WTC11 (cell line): ENCODE measurements at regions not wholly inside any gene's neighbourhood (a gene's known extent, or its start where the extent isn't known, plus 50 kb on each side); places are given as distances from the start of the nearest gene placed in this dataset.

ENCODE experiments used
- ATAC-seq: fragments of 200-7000 bp; cut with Tn5 transposase; 2 replicates; pipeline ENCODE4 v1.10.0; 2021; ENCODE audit warnings: mild to moderate bottlenecking, moderate library complexity
- CTCF ChIA-PET: fragments of 300-600 bp; sonication (Branson Sonifier 250); formaldehyde crosslinking; loops from one replicate; lab custom pipeline; 2021; ENCODE audit warnings: antibody characterized with exemption; lab: Charles Lee
- POLR2A ChIA-PET: fragments of 350-600 bp; sonication (Branson Sonifier 250); formaldehyde crosslinking; loops from one replicate; lab custom pipeline; 2021; ENCODE audit warnings: antibody characterized with exemption; lab: Charles Lee
- DNase-seq: peaks from one replicate; pipeline ENCODE4 v3.0.0; 2021; ENCODE audit warnings: low spot score
- H3K27ac Mint-ChIP-seq: 2 replicates; pipeline ENCODE4 v1.8.0; 2021; ENCODE audit warnings: mixed read lengths
- H3K27me3 Mint-ChIP-seq: 2 replicates; pipeline ENCODE4 v1.8.0; 2021; ENCODE audit warnings: low read depth, mild to moderate bottlenecking, moderate library complexity, mixed read lengths
- H3K36me3 Mint-ChIP-seq: 2 replicates; pipeline ENCODE4 v1.8.0; 2021; ENCODE audit warnings: mixed read lengths
- H3K4me1 Mint-ChIP-seq: 2 replicates; pipeline ENCODE4 v1.8.0; 2022; ENCODE audit warnings: mixed read lengths
- H3K4me3 Mint-ChIP-seq: 2 replicates; pipeline ENCODE4 v1.8.0; 2021; ENCODE audit warnings: mild to moderate bottlenecking, moderate library complexity, mixed read lengths
- H3K9me3 Mint-ChIP-seq: 2 replicates; pipeline ENCODE4 v1.8.0; 2021; ENCODE audit warnings: mixed read lengths
- ELF4 ChIP-seq: sonication (generic); formaldehyde crosslinking; IDR thresholded peaks from 2 replicates; pipeline ENCODE4 v1.8.1; 2022; ENCODE audit warnings: low read depth, mild to moderate bottlenecking, moderate library complexity, missing genetic modification reagents
- FOXJ3 ChIP-seq: sonication (generic); formaldehyde crosslinking; IDR thresholded peaks from 2 replicates; pipeline ENCODE4 v1.9.0; 2021; ENCODE audit warnings: missing genetic modification reagents, mild to moderate bottlenecking, borderline replicate concordance
- FOXP1 ChIP-seq: sonication (generic); formaldehyde crosslinking; IDR thresholded peaks from 2 replicates; pipeline ENCODE4 v1.8.0; 2022; ENCODE audit warnings: missing genetic modification reagents, mild to moderate bottlenecking, moderate library complexity, borderline replicate concordance
- HMGA2 ChIP-seq: fragments of 250-450 bp; sonication (Bioruptor Pico); IDR thresholded peaks from 2 replicates; pipeline ENCODE4 v1.4.0; 2021; ENCODE audit warnings: mild to moderate bottlenecking, moderate library complexity
- KAT7 ChIP-seq: sonication (generic); formaldehyde crosslinking; IDR thresholded peaks from 2 replicates; pipeline ENCODE4 v1.8.1; 2023; ENCODE audit warnings: missing genetic modification reagents, mild to moderate bottlenecking, borderline replicate concordance
- MXD4 ChIP-seq: fragments of 250-450 bp; sonication (Bioruptor Pico); IDR thresholded peaks from 2 replicates; pipeline ENCODE4 v1.8.0; 2021; ENCODE audit warnings: mild to moderate bottlenecking, moderate library complexity, borderline replicate concordance
- NFE2L1 ChIP-seq: sonication (generic); formaldehyde crosslinking; IDR thresholded peaks from 2 replicates; pipeline ENCODE4 v1.8.1; 2023; ENCODE audit warnings: missing genetic modification reagents
- NFYB ChIP-seq: sonication (generic); formaldehyde crosslinking; conservative IDR thresholded peaks from 2 replicates; pipeline ENCODE4 v1.8.0; 2022; ENCODE audit warnings: low read depth, missing genetic modification reagents
- RORB ChIP-seq: fragments of 250-450 bp; sonication (Bioruptor Pico); IDR thresholded peaks from 2 replicates; pipeline ENCODE4 v1.9.0; 2021; ENCODE audit warnings: mild to moderate bottlenecking
- SMAD3 ChIP-seq: sonication (generic); formaldehyde crosslinking; IDR thresholded peaks from 2 replicates; pipeline ENCODE4 v1.8.0; 2022; ENCODE audit warnings: missing genetic modification reagents, mild to moderate bottlenecking, borderline replicate concordance
- ZNF317 ChIP-seq: sonication (generic); formaldehyde crosslinking; IDR thresholded peaks from 2 replicates; pipeline ENCODE4 v1.8.1; 2023; ENCODE audit warnings: low read depth, mild to moderate bottlenecking, moderate library complexity, missing genetic modification reagents, borderline replicate concordance
- ZNF396 ChIP-seq: fragments of 250-450 bp; sonication (Bioruptor Pico); IDR thresholded peaks from 2 replicates; pipeline ENCODE4 v1.8.0; 2021; ENCODE audit warnings: mild to moderate bottlenecking, moderate library complexity, borderline replicate concordance
- ZNF423 ChIP-seq: fragments of 250-450 bp; sonication (Bioruptor Pico); IDR thresholded peaks from 2 replicates; pipeline ENCODE4 v2.1.2; 2022; ENCODE audit warnings: mild to moderate bottlenecking, moderate library complexity
- TF ChIP-seq, protein P1 (sequence below): sonication (generic); formaldehyde crosslinking; IDR thresholded peaks from 2 replicates; pipeline ENCODE4 v1.8.0; 2023; ENCODE audit warnings: missing genetic modification reagents
- TF ChIP-seq, protein P2 (sequence below): sonication (generic); formaldehyde crosslinking; IDR thresholded peaks from 2 replicates; pipeline ENCODE4 v1.8.1; 2023; ENCODE audit warnings: mild to moderate bottlenecking, missing genetic modification reagents, moderate library complexity
- TF ChIP-seq, protein P3 (sequence below): fragments of 250-450 bp; sonication (Bioruptor Pico); IDR thresholded peaks from 2 replicates; pipeline ENCODE4 v1.9.0; 2021; ENCODE audit warnings: moderate library complexity, mild to moderate bottlenecking, inconsistent platforms, borderline replicate concordance
- TF ChIP-seq, protein P4 (sequence below): sonication (generic); formaldehyde crosslinking; IDR thresholded peaks from 2 replicates; pipeline ENCODE4 v1.8.1; 2022; ENCODE audit warnings: missing genetic modification reagents, borderline replicate concordance
- TF ChIP-seq, protein P5 (sequence below): sonication (generic); formaldehyde crosslinking; conservative IDR thresholded peaks from 2 replicates; pipeline ENCODE4 v1.8.1; 2022; ENCODE audit warnings: mild to moderate bottlenecking, missing genetic modification reagents
- TF ChIP-seq, protein P6 (sequence below): fragments of 250-450 bp; sonication (Bioruptor Pico); IDR thresholded peaks from 2 replicates; pipeline ENCODE4 v2.1.2; 2022; ENCODE audit warnings: mild to moderate bottlenecking, moderate library complexity

DNA sequence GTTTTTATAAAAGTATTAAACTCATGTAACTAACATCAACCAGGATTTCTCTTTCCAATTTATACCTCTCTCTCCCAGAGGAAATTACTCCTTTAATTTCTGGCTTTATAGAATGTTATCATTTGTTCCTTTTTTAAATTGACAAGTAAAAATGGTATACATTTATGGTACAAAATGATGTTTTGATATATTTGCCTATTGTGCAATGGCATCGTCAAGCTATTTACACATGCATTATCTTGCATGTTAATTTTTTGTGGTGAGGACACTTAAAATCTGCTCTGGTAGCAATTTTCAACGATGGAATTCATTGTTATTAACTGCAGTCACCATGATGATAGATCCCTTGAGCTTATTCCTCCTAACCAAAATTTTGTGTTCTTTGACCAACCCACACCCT, 149.0 kb upstream of the NAV3 start:
- H3K9me3 Mint-ChIP-seq: no peaks in the 10 kb centered on the region
- DNase-seq (no peak), ATAC-seq (no peak)
- no peak overlapping the region for H3K4me3 Mint-ChIP-seq
- H3K27me3 Mint-ChIP-seq: peaks cover 13% of the 10 kb centered on the region
- ChIA-PET CTCF (no interaction called here), POLR2A (no interaction called here)
- TF ChIP-seq MXD4 (CRISPR knock-in tag) (no peak), FOXJ3 (CRISPR knock-in tag) (no peak)
- TF ChIP-seq, protein P1, sequence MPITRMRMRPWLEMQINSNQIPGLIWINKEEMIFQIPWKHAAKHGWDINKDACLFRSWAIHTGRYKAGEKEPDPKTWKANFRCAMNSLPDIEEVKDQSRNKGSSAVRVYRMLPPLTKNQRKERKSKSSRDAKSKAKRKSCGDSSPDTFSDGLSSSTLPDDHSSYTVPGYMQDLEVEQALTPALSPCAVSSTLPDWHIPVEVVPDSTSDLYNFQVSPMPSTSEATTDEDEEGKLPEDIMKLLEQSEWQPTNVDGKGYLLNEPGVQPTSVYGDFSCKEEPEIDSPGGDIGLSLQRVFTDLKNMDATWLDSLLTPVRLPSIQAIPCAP (CRISPR knock-in tag): no peak
- TF ChIP-seq, protein P2, sequence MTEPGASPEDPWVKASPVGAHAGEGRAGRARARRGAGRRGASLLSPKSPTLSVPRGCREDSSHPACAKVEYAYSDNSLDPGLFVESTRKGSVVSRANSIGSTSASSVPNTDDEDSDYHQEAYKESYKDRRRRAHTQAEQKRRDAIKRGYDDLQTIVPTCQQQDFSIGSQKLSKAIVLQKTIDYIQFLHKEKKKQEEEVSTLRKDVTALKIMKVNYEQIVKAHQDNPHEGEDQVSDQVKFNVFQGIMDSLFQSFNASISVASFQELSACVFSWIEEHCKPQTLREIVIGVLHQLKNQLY (CRISPR knock-in tag): no peak
- H3K36me3 Mint-ChIP-seq: no peaks in the 10 kb centered on the region
- peaks cover 8% of the 10 kb centered on the region; the same call in 1 of the 2 replicates for H3K4me1 Mint-ChIP-seq
- H3K27ac Mint-ChIP-seq: no peak overlapping the region

DNA sequence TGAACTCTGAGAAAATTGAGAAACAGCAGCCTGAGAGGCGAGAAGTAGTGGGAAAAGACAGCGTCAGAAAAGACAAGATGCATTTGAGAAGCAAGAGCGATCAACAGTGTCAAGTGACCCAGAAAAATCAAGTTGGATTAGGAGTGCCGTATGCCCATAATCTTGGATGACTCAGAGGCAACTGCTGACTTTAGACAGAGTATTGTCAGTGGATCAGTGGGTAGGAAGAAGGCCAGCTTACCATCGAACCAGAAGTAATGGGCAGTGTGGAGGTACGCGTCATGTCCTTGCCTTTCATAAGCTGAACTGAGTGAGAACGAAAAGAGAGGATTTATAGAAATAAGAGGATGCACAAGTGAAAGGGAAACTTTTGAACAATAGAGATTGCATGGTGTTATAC, 151.0 kb upstream of the NAV3 start:
- H3K27me3 Mint-ChIP-seq: peaks cover 23% of the 10 kb centered on the region
- DNase-seq: no peak
- TF ChIP-seq FOXP1 (CRISPR knock-in tag) (no peak), SMAD3 (no peak), ZNF396 (CRISPR knock-in tag) (no peak), HMGA2 (CRISPR knock-in tag) (no peak), NFYB (CRISPR knock-in tag) (no peak), RORB (CRISPR knock-in tag) (no peak), NFE2L1 (CRISPR knock-in tag) (no peak), KAT7 (CRISPR knock-in tag) (no peak)
- TF ChIP-seq, protein P3, sequence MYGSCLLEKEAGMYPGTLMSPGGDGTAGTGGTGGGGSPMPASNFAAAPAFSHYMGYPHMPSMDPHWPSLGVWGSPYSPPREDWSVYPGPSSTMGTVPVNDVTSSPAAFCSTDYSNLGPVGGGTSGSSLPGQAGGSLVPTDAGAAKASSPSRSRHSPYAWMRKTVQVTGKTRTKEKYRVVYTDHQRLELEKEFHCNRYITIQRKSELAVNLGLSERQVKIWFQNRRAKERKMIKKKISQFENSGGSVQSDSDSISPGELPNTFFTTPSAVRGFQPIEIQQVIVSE (CRISPR knock-in tag): no peak
- TF ChIP-seq, protein P4, sequence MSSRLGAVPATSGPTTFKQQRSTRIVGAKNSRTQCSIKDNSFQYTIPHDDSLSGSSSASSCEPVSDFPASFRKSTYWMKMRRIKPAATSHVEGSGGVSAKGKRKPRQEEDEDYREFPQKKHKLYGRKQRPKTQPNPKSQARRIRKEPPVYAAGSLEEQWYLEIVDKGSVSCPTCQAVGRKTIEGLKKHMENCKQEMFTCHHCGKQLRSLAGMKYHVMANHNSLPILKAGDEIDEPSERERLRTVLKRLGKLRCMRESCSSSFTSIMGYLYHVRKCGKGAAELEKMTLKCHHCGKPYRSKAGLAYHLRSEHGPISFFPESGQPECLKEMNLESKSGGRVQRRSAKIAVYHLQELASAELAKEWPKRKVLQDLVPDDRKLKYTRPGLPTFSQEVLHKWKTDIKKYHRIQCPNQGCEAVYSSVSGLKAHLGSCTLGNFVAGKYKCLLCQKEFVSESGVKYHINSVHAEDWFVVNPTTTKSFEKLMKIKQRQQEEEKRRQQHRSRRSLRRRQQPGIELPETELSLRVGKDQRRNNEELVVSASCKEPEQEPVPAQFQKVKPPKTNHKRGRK (CRISPR knock-in tag): no peak
- TF ChIP-seq, protein P5, sequence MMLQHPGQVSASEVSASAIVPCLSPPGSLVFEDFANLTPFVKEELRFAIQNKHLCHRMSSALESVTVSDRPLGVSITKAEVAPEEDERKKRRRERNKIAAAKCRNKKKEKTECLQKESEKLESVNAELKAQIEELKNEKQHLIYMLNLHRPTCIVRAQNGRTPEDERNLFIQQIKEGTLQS (CRISPR knock-in tag): no peak
- H3K4me1 Mint-ChIP-seq: peaks cover 11% of the 10 kb centered on the region; the same call in 1 of the 2 replicates
- POLR2A ChIA-PET: no interaction called here
- H3K36me3 Mint-ChIP-seq: no peaks in the 10 kb centered on the region
- CTCF ChIA-PET: no interaction called here
- ATAC-seq: no peak
- H3K4me3 Mint-ChIP-seq: no peak overlapping the region
- H3K27ac Mint-ChIP-seq: no peak overlapping the region
- H3K9me3 Mint-ChIP-seq: no peaks in the 10 kb centered on the region

DNA sequence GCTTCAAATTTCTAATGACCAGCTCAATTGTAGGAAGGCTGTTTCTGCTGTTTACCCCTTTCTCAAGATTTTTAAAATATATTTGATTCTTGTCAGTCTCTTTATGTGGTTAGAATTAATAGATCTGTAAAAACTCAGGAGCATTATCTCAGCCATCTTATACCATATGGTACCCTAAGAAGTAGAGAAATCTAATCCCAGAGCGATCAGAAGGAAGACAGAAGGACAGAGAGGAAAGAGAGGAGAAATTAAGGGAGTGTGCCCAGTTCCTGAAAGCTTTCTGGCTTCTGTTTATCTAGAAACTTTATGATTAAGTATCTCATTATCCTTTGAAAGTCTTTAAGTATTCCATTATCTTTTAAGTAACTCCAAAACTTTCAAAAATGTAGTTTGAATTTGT, 152.1 kb upstream of the NAV3 start:
- ATAC-seq: no peak
- TF ChIP-seq, protein P6, sequence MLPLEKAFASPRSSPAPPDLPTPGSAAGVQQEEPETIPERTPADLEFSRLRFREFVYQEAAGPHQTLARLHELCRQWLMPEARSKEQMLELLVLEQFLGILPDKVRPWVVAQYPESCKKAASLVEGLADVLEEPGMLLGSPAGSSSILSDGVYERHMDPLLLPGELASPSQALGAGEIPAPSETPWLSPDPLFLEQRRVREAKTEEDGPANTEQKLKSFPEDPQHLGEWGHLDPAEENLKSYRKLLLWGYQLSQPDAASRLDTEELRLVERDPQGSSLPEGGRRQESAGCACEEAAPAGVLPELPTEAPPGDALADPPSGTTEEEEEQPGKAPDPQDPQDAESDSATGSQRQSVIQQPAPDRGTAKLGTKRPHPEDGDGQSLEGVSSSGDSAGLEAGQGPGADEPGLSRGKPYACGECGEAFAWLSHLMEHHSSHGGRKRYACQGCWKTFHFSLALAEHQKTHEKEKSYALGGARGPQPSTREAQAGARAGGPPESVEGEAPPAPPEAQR (CRISPR knock-in tag): no peak
- TF ChIP-seq ELF4 (CRISPR knock-in tag): no peak
- TF ChIP-seq FOXP1 (CRISPR knock-in tag): no peak
- no peak for TF ChIP-seq ZNF423 (CRISPR knock-in tag)
- no peak for TF ChIP-seq ZNF317 (CRISPR knock-in tag)
- ChIA-PET POLR2A (no interaction called here), CTCF (no interaction called here)
- Mint-ChIP-seq H3K9me3 (no peaks in the 10 kb centered on the region), H3K4me3 (no peak overlapping the region), H3K36me3 (no peaks in the 10 kb centered on the region), H3K27ac (no peak overlapping the region), H3K4me1 (peaks cover 11% of the 10 kb centered on the region; the same call in 1 of the 2 replicates), H3K27me3 (peaks cover 24% of the 10 kb centered on the region)
- DNase-seq: no peak
